ENCODE measurements at regions not wholly inside any gene's neighbourhood (a gene's known extent, or its start where the extent isn't known, plus 50 kb on each side); places are given as distances from the start of the nearest gene placed in this dataset.

- H3K4me1 ChIP-seq (ENCODE audit: insufficient read depth, low read length, poor library complexity, severe bottlenecking), result peaks cover 6% of the 10 kb centered on the region
- no peaks in the 10 kb centered on the region for H3K27me3 ChIP-seq (replicated peaks; ENCODE audit: insufficient read depth, low read depth, low read length, poor library complexity)
- no peaks in the 10 kb centered on the region for H3K36me3 ChIP-seq (ENCODE audit: insufficient read depth, low read length, poor library complexity, severe bottlenecking)
- DNase-seq (ENCODE audit: low spot score), result no peak
- H3K27ac ChIP-seq (ENCODE audit: low read depth, low read length, poor library complexity, severe bottlenecking), result no peak overlapping the region
- no TSS peak for BruUV-seq (replicated peaks)
- peaks cover 4% of the 10 kb centered on the region for H3K9me3 ChIP-seq (ENCODE audit: low read depth, low read length, poor library complexity, severe bottlenecking)
- ChIA-PET CTCF (no interaction called here), POLR2A (ENCODE audit: low non-redundant PET) (no interaction called here)
- no peak for TF ChIP-seq EZH2 (IDR thresholded peaks at IDR 0.05; ENCODE audit: borderline replicate concordance, low read depth, low read length, poor library complexity, severe bottlenecking)
- no peak for TF ChIP-seq CTCF (conservative IDR thresholded peaks at IDR 0.05; ENCODE audit: low read depth, low read length)
- H3K4me3 ChIP-seq (ENCODE audit: low read depth, low read length, poor library complexity, severe bottlenecking), result no peak overlapping the region
- intact Hi-C loops (cut with micrococcal nuclease; ENCODE audit: unreplicated experiment), result no loop called here
Observed at GRCh38 chr2:192314800-192315481, 120.2 kb upstream of the TMEFF2 start.

GRCh38 chr2:192313773-192314172 is 119.0 kb upstream of the TMEFF2 start:
- BruUV-seq (replicated peaks), result no TSS peak
- Histone ChIP-seq H3K36me3 (ENCODE audit: insufficient read depth, low read length, poor library complexity, severe bottlenecking) (no peaks in the 10 kb centered on the region), H3K9me3 (ENCODE audit: low read depth, low read length, poor library complexity, severe bottlenecking) (peaks cover 4% of the 10 kb centered on the region), H3K27ac (ENCODE audit: low read depth, low read length, poor library complexity, severe bottlenecking) (no peak overlapping the region), H3K4me3 (ENCODE audit: low read depth, low read length, poor library complexity, severe bottlenecking) (no peak overlapping the region), H3K27me3 (replicated peaks; ENCODE audit: insufficient read depth, low read depth, low read length, poor library complexity) (no peaks in the 10 kb centered on the region), H3K4me1 (ENCODE audit: insufficient read depth, low read length, poor library complexity, severe bottlenecking) (peaks cover 6% of the 10 kb centered on the region)
- intact Hi-C loops (cut with micrococcal nuclease; ENCODE audit: unreplicated experiment), result no loop called here
- TF ChIP-seq CTCF (conservative IDR thresholded peaks at IDR 0.05; ENCODE audit: low read depth, low read length) (no peak), EZH2 (IDR thresholded peaks at IDR 0.05; ENCODE audit: borderline replicate concordance, low read depth, low read length, poor library complexity, severe bottlenecking) (no peak)
- ChIA-PET POLR2A (ENCODE audit: low non-redundant PET) (no interaction called here), CTCF (no interaction called here)
- no peak for DNase-seq (ENCODE audit: low spot score)

GRCh38 chr2:192311701-192312460 is 117.1 kb upstream of the TMEFF2 start:
- Histone ChIP-seq H3K4me1 (ENCODE audit: insufficient read depth, low read length, poor library complexity, severe bottlenecking) (peaks cover 6% of the 10 kb centered on the region), H3K27me3 (replicated peaks; ENCODE audit: insufficient read depth, low read depth, low read length, poor library complexity) (no peaks in the 10 kb centered on the region), H3K4me3 (ENCODE audit: low read depth, low read length, poor library complexity, severe bottlenecking) (no peak overlapping the region), H3K36me3 (ENCODE audit: insufficient read depth, low read length, poor library complexity, severe bottlenecking) (no peaks in the 10 kb centered on the region), H3K9me3 (ENCODE audit: low read depth, low read length, poor library complexity, severe bottlenecking) (peaks cover 4% of the 10 kb centered on the region), H3K27ac (ENCODE audit: low read depth, low read length, poor library complexity, severe bottlenecking) (no peak overlapping the region)
- POLR2A ChIA-PET (ENCODE audit: low non-redundant PET), result no interaction called here
- TF ChIP-seq CTCF (conservative IDR thresholded peaks at IDR 0.05; ENCODE audit: low read depth, low read length), result no peak
- no peak for TF ChIP-seq EZH2 (IDR thresholded peaks at IDR 0.05; ENCODE audit: borderline replicate concordance, low read depth, low read length, poor library complexity, severe bottlenecking)
- intact Hi-C loops (cut with micrococcal nuclease; ENCODE audit: unreplicated experiment), result no loop called here
- peak; percentile 53 for DNase-seq (ENCODE audit: low spot score)
- CTCF ChIA-PET, result interaction anchor here (0.5 kb wide), 1 partner anchor 287 kb away, joined by 4 read pairs; no protein-coding TSS in a partner anchor
- no TSS peak for BruUV-seq (replicated peaks)
